Fibroblast of the aortic adventitia (primary cell): ENCODE measurements at regions not wholly inside any gene's neighbourhood (a gene's known extent, or its start where the extent isn't known, plus 50 kb on each side); places are given as distances from the start of the nearest gene placed in this dataset.

Experiments
- DNase-seq: peaks from one replicate; pipeline ENCODE4 v3.0.0-alpha.2; 2010; ENCODE audit warnings: low read depth
- H3K4me3 ChIP-seq: 2 replicates; pipeline ENCODE4 v1.5.1; 2011; ENCODE audit warnings: low read depth, mild to moderate bottlenecking, control low read depth, low read length, moderate library complexity
- CTCF ChIP-seq: IDR thresholded peaks from 2 replicates; pipeline ENCODE4 v1.5.1; 2011; ENCODE audit warnings: mild to moderate bottlenecking, low read length, control low read depth, inconsistent platforms; ENCODE audit not compliant: insufficient read depth

DNA sequence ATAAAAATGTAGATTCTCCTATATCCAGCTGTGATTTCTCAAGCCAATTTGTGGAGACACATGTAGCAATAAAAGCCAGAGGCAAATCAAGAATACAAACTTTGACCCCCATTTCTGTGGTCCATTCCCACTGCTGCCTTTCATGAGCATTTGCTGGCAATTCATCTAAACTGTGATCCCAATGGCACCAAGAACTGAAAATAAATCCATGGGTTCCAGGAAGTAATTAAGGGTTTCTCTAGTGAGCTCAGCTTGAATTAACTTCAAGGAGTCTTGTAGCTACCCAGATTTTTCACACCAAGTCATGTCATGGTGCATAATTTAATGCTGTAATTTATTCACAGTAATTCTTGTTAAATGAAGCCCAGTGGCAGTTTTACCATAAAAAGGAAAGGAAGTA lies 145.0 kb upstream of the SMC2 start:
- no peak overlapping the region for H3K4me3 ChIP-seq
- TF ChIP-seq CTCF: no peak
- no peak for DNase-seq

- no peak for TF ChIP-seq CTCF
- no peak overlapping the region for H3K4me3 ChIP-seq
- no peak for DNase-seq
Measured at GRCh38 chr9:103977163-103977562, 116.9 kb upstream of the SMC2 start.

DNA sequence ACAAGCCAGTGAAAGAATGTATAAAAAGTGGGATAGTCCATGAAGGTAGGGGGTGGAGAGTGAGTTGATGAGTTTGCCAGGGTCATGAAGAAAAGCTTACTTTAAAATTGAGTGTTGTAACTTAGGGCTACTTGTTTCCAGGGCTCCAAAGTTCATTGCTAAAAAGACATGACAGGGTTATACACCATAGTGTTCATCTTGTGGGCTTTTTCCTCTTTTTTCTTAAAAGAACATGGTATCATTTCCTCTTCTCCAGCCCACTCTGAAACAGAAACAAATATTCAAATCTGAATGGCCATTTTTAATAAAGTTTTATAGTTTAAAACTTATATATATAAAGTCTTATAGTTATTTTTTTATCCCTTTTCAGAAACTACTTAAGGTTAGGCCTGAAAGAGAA lies 115.7 kb upstream of the SMC2 start:
- no peak for DNase-seq

GRCh38 chr9:103981912-103982311 lies 112.2 kb upstream of the SMC2 start:
- no peak for DNase-seq
- TF ChIP-seq CTCF: no peak

More for the DNA sequence above, 115.7 kb upstream of the SMC2 start:
- no peak overlapping the region for H3K4me3 ChIP-seq
- no peak for TF ChIP-seq CTCF

DNA sequence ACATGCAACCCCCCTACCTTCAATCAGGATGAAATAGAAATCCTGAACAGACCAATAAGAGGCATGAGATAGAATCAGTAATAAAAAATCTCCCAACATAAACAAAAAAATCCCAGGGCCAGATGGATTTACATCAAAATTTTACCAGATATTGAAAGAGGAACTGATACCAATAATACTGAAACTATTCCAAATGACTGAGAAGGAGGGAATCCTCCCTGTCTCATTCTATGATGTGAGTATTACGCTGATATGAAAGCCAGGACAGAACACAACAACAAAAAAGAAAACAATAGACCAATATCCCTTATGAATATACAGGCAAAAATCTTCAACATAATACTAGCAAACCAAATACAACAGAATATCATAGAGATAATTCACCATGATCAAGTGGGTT lies 109.0 kb upstream of the SMC2 start:
- no peak for DNase-seq
- H3K4me3 ChIP-seq: no peak overlapping the region
- TF ChIP-seq CTCF: no peak

More at GRCh38 chr9:103981912-103982311, 112.2 kb upstream of the SMC2 start:
- no peak overlapping the region for H3K4me3 ChIP-seq

DNA sequence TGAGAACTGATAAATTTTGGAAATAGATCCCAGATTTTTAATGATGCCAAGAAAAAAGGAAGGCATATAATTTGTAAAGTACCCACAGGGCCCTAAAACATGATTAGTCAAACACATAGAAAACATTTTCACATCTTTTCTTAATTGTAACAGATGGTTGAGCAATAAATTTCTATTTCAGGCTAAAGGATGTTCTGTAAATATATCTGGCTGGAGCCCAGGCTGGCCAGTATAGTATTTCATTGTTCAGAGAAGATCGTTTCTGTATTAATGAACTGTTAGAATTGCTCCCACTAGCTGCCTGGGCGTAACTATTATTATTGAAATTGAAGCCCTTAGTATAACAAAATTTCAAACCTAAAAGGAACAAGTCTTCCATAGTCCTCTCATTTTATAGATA lies 105.3 kb upstream of the SMC2 start:
- no peak overlapping the region for H3K4me3 ChIP-seq
- no peak for DNase-seq
- TF ChIP-seq CTCF: no peak

GRCh38 chr9:103990311-103990710 lies 103.8 kb upstream of the SMC2 start:
- TF ChIP-seq CTCF: no peak
- DNase-seq: no peak
- H3K4me3 ChIP-seq: no peak overlapping the region
